VCaP (cell line): ENCODE measurements at regions not wholly inside any gene's neighbourhood (a gene's known extent, or its start where the extent isn't known, plus 50 kb on each side); places are given as distances from the start of the nearest gene placed in this dataset.

Experiments
- H3K27ac ChIP-seq: fragments of 450-650 bp; 2 replicates; pipeline ENCODE4 v1.5.1; 2017
- TF ChIP-seq, protein P1 (sequence below): fragments of 450-650 bp; conservative IDR thresholded peaks from 2 replicates; pipeline ENCODE4 v1.5.1; 2017; ENCODE audit warnings: mild to moderate bottlenecking, moderate library complexity

DNA sequence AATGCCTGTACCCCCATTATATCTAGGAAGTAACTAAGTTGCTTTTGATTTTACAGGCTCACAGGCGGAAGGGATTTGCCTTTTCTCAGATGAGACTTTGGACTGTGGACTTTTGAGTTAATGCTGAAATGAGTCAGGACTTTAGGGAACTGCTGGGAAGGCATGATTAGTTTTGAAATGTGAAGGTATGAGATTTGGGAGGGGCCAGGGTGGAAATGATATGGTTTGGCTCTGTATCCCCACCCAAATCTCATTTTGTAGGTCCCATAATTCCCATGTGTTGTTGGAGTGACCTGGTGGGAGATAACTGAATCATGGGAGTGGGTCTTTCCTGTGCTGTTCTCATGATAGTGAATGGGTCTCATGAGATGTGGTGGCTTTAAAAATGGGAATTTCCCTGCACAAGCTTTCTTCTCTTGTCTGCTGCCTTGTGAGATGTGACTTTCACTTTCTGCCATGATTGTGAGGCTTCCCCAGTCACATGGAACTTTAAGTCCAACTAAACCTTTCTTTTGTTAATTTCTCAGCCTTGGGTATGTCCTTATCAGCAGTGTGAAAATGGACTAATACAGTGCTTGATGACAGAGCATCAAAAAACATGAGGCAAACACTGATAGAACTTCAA is 1119.5 kb downstream of the PLA2G4A start:
- no peak overlapping the region for H3K27ac ChIP-seq

GRCh38 chr1:187949567-187949966 is 1120.8 kb downstream of the PLA2G4A start:
- TF ChIP-seq, protein P1, sequence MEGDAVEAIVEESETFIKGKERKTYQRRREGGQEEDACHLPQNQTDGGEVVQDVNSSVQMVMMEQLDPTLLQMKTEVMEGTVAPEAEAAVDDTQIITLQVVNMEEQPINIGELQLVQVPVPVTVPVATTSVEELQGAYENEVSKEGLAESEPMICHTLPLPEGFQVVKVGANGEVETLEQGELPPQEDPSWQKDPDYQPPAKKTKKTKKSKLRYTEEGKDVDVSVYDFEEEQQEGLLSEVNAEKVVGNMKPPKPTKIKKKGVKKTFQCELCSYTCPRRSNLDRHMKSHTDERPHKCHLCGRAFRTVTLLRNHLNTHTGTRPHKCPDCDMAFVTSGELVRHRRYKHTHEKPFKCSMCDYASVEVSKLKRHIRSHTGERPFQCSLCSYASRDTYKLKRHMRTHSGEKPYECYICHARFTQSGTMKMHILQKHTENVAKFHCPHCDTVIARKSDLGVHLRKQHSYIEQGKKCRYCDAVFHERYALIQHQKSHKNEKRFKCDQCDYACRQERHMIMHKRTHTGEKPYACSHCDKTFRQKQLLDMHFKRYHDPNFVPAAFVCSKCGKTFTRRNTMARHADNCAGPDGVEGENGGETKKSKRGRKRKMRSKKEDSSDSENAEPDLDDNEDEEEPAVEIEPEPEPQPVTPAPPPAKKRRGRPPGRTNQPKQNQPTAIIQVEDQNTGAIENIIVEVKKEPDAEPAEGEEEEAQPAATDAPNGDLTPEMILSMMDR = no peak
- H3K27ac ChIP-seq = no peak overlapping the region

More for the DNA sequence above, 1119.5 kb downstream of the PLA2G4A start:
- TF ChIP-seq, protein P1 = no peak

DNA sequence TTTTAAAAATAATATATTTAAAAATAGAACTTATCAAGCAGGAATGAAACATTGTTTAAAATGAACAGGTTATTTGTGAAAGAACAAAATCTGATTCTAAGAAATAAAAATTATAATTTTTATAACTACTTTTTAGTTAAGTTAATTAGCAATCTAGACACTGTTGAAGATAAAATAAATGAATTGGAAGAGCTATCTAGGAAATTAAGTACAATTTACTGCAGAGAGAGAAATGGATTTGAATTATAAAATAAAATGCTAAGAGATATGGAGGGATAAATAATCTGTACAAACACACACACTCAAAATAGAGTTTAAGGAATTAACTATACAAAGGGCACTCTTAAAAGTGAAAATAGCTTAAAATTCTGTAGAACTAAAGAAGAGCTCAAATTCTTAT is 1123.1 kb downstream of the PLA2G4A start:
- TF ChIP-seq, protein P1 = no peak
- no peak overlapping the region for H3K27ac ChIP-seq

DNA sequence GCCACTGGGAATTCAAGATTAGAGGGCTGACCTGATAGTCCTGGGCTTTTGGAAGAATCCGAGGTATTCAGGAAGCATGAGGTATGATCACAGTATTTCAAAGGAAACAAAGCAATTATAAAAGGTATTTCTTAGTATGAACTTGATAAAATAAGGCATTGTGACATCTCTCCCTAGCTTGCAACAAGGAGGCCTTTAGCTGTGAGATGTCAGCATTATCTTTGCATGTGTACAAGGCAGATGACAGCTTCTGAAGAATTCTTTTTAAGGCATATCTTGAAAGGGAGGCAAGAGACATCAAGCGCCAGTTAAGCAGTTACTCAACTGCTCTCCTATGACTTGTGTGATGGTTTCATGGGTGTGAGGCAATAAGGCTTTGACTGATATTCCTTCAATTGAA is 1123.7 kb downstream of the PLA2G4A start:
- TF ChIP-seq, protein P1 = no peak
- H3K27ac ChIP-seq = no peak overlapping the region

DNA sequence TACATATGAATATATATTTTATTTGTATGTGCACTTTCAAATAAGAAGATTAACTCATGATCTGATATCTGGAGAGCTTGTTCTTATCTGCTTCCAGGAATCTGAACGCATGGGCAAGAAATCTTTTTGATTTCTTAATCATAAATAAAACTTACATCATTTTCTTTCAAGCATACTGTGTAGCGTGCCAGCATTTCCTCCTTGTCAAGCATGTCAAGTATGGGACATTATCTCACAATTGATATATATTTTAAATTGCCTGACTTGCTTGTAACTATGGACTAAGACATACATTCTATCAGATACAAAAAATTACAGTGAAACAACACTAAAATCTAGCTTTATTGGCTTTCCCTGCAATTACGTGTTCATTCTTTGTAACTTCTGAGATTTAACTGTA is 1128.2 kb downstream of the PLA2G4A start:
- H3K27ac ChIP-seq = no peak overlapping the region
- TF ChIP-seq, protein P1 = no peak

GRCh38 chr1:187958207-187958606 is 1129.5 kb downstream of the PLA2G4A start:
- TF ChIP-seq, protein P1 = no peak
- no peak overlapping the region for H3K27ac ChIP-seq

- TF ChIP-seq, protein P1 = no peak
- H3K27ac ChIP-seq = no peak overlapping the region
Measured at GRCh38 chr1:187959062-187959461, 1130.3 kb downstream of the PLA2G4A start.
